ENCODE measurements at regions not wholly inside any gene's neighbourhood (a gene's known extent, or its start where the extent isn't known, plus 50 kb on each side); places are given as distances from the start of the nearest gene placed in this dataset.

- no peak overlapping the region for H3K4me3 ChIP-seq (ENCODE audit: low read length)
- TF ChIP-seq CTCF (conservative IDR thresholded peaks at IDR 0.05; ENCODE audit: low read depth, low read length), result no peak
- no peak for DNase-seq (ENCODE audit: low read depth)
Measured at GRCh38 chr12:42946871-42947381, 357.4 kb upstream of the PRICKLE1 start.

- no peak for TF ChIP-seq CTCF (conservative IDR thresholded peaks at IDR 0.05; ENCODE audit: low read depth, low read length)
- DNase-seq (ENCODE audit: low read depth), result no peak
- no peak overlapping the region for H3K4me3 ChIP-seq (ENCODE audit: low read length)
Measured at GRCh38 chr12:42945927-42946326, 356.4 kb upstream of the PRICKLE1 start.

GRCh38 chr12:42944516-42944915 is 355.0 kb upstream of the PRICKLE1 start:
- TF ChIP-seq CTCF (conservative IDR thresholded peaks at IDR 0.05; ENCODE audit: low read depth, low read length), result no peak
- no peak for DNase-seq (ENCODE audit: low read depth)
- H3K4me3 ChIP-seq (ENCODE audit: low read length), result no peak overlapping the region

- DNase-seq (ENCODE audit: low read depth), result no peak
- no peak overlapping the region for H3K4me3 ChIP-seq (ENCODE audit: low read length)
- TF ChIP-seq CTCF (conservative IDR thresholded peaks at IDR 0.05; ENCODE audit: low read depth, low read length), result no peak
Measured at GRCh38 chr12:42936991-42937390, 347.4 kb upstream of the PRICKLE1 start.

- no peak overlapping the region for H3K4me3 ChIP-seq (ENCODE audit: low read length)
- TF ChIP-seq CTCF (conservative IDR thresholded peaks at IDR 0.05; ENCODE audit: low read depth, low read length), result no peak
Measured at GRCh38 chr12:42936260-42936659, 346.7 kb upstream of the PRICKLE1 start.

GRCh38 chr12:42935756-42936155 is 346.2 kb upstream of the PRICKLE1 start:
- TF ChIP-seq CTCF (conservative IDR thresholded peaks at IDR 0.05; ENCODE audit: low read depth, low read length), result no peak
- H3K4me3 ChIP-seq (ENCODE audit: low read length), result no peak overlapping the region
- no peak for DNase-seq (ENCODE audit: low read depth)

More at GRCh38 chr12:42936260-42936659, 346.7 kb upstream of the PRICKLE1 start:
- DNase-seq (ENCODE audit: low read depth), result no peak

- H3K4me3 ChIP-seq (ENCODE audit: low read length), result no peak overlapping the region
- DNase-seq (ENCODE audit: low read depth), result no peak
- TF ChIP-seq CTCF (conservative IDR thresholded peaks at IDR 0.05; ENCODE audit: low read depth, low read length), result no peak
Measured at GRCh38 chr12:42935090-42935489, 345.5 kb upstream of the PRICKLE1 start.

Data from retinal pigment epithelial cell (primary cell).